Calu3 (cell line): ENCODE measurements at regions not wholly inside any gene's neighbourhood (a gene's known extent, or its start where the extent isn't known, plus 50 kb on each side); places are given as distances from the start of the nearest gene placed in this dataset.

Experiments
- BruUV-seq: library from RNA; stranded (reverse); fragments of 400-500 nt; replicated peaks from 2 replicates; lab custom pipeline; 2021; lab: Mats Ljungman, UMichigan
- CTCF ChIA-PET: fragments of 300-600 bp; sonication (Branson Sonifier 250); formaldehyde crosslinking; loops from one replicate; lab custom pipeline; 2022; ENCODE audit warnings: antibody characterized with exemption; lab: Charles Lee
- DNase-seq: peaks from one replicate; pipeline ENCODE4 v3.0.0; 2022
- H3K27ac Mint-ChIP-seq: one replicate; pipeline ENCODE4 v1.8.0; 2022; ENCODE audit warnings: mixed read lengths; ENCODE audit not compliant: unreplicated experiment
- H3K27me3 Mint-ChIP-seq: one replicate; pipeline ENCODE4 v1.8.0; 2022; ENCODE audit warnings: mixed read lengths; ENCODE audit not compliant: unreplicated experiment
- H3K36me3 Mint-ChIP-seq: one replicate; pipeline ENCODE4 v1.8.0; 2022; ENCODE audit warnings: mild to moderate bottlenecking, moderate library complexity, mixed read lengths; ENCODE audit not compliant: insufficient read depth, unreplicated experiment
- H3K4me1 Mint-ChIP-seq: one replicate; pipeline ENCODE4 v1.8.0; 2022; ENCODE audit warnings: mild to moderate bottlenecking, low read depth, mixed read lengths; ENCODE audit not compliant: unreplicated experiment
- H3K4me3 Mint-ChIP-seq: one replicate; pipeline ENCODE4 v1.8.0; 2022; ENCODE audit warnings: mild to moderate bottlenecking, low read depth, moderate library complexity, mixed read lengths; ENCODE audit not compliant: unreplicated experiment
- H3K9me3 Mint-ChIP-seq: one replicate; pipeline ENCODE4 v1.8.0; 2022; ENCODE audit warnings: low read depth, mixed read lengths; ENCODE audit not compliant: unreplicated experiment
- intact Hi-C: fragments of 100-400 bp; cut with micrococcal nuclease; formaldehyde crosslinking; loops from one replicate; pipeline ENCODE4 v1.10.0; 2022; ENCODE audit not compliant: unreplicated experiment
- TF ChIP-seq, protein P1 (sequence below): fragments of 200-600 bp; IDR thresholded peaks from one replicate; pipeline ENCODE4 v1.8.0; 2022; ENCODE audit warnings: antibody characterized with exemption; ENCODE audit not compliant: unreplicated experiment

DNA sequence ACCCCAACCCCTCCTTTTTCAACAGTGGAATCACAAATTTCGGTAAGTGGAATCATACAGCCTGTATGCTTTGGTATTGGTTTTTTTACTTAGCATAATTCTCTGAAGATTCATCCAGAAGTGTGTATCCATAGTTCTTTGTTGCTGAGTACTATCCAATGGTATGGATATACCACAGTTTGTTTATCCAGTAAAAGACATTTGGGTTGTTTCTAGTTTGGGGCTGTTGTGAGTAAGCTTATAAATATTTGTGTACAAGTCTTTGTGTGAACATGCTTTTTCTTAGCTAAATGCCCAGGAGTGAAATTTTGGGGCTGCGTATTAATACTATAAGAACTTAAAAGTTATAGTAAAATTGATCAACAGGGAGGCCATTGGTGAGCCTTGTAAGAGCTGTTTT lies 57.5 kb upstream of the GC start:
- Mint-ChIP-seq H3K4me3 (no peak overlapping the region), H3K27me3 (no peaks in the 10 kb centered on the region), H3K4me1 (no peaks in the 10 kb centered on the region), H3K9me3 (peaks cover 5% of the 10 kb centered on the region), H3K36me3 (no peaks in the 10 kb centered on the region), H3K27ac (no peak overlapping the region)
- intact Hi-C loops = no loop called here
- TF ChIP-seq, protein P1, sequence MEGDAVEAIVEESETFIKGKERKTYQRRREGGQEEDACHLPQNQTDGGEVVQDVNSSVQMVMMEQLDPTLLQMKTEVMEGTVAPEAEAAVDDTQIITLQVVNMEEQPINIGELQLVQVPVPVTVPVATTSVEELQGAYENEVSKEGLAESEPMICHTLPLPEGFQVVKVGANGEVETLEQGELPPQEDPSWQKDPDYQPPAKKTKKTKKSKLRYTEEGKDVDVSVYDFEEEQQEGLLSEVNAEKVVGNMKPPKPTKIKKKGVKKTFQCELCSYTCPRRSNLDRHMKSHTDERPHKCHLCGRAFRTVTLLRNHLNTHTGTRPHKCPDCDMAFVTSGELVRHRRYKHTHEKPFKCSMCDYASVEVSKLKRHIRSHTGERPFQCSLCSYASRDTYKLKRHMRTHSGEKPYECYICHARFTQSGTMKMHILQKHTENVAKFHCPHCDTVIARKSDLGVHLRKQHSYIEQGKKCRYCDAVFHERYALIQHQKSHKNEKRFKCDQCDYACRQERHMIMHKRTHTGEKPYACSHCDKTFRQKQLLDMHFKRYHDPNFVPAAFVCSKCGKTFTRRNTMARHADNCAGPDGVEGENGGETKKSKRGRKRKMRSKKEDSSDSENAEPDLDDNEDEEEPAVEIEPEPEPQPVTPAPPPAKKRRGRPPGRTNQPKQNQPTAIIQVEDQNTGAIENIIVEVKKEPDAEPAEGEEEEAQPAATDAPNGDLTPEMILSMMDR = no peak
- DNase-seq = no peak
- BruUV-seq = no TSS peak
- CTCF ChIA-PET = no interaction called here

DNA sequence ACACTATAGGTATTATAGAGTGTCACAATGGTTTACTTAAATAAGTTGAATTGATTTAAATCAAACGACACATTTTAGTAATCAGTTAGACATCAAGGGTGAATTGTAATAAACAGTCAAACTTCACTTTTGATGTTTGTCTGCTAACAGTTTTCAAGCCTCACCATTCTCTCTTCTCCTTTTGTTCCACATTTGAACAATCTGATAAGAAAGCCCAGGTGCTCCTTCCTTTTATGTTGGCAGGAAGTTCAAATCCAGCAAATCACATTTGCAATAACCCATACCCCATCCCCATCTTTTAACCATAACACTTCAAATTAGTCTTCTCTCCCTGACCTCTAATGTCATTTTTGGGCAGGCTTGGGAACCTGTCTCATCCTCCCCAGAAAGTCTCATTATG lies 63.4 kb upstream of the GC start:
- BruUV-seq = no TSS peak
- H3K27me3 Mint-ChIP-seq = no peaks in the 10 kb centered on the region
- H3K36me3 Mint-ChIP-seq = no peaks in the 10 kb centered on the region
- intact Hi-C loops = no loop called here
- no peak overlapping the region for H3K27ac Mint-ChIP-seq
- CTCF ChIA-PET = no interaction called here
- TF ChIP-seq, protein P1 = no peak
- no peak overlapping the region for H3K4me3 Mint-ChIP-seq
- H3K4me1 Mint-ChIP-seq = no peaks in the 10 kb centered on the region
- H3K9me3 Mint-ChIP-seq = peaks cover 3% of the 10 kb centered on the region
- no peak for DNase-seq

DNA sequence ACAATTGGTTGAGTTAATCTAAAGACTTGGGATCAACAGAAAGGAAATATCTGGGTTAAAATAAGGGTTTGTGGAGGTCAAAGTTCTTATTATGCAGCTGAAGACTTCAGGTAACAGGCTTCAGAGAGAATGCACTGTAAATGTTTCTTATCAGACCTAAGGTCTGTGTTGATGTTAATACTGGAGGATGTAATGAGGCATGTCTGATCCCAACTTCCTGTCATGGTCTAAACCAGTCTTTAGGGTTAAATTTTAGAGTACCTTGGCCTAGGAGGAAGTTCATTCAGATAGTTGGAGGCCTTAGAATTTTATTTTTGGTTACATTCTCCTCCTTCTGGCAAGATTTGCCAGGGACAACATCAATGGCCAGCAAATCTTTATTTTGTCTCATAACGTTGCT lies 72.1 kb upstream of the GC start:
- no peaks in the 10 kb centered on the region for H3K4me1 Mint-ChIP-seq
- no peak overlapping the region for H3K4me3 Mint-ChIP-seq
- H3K27ac Mint-ChIP-seq = no peak overlapping the region
- no peak for DNase-seq
- intact Hi-C loops = no loop called here
- TF ChIP-seq, protein P1 = no peak
- BruUV-seq = no TSS peak
- no peaks in the 10 kb centered on the region for H3K36me3 Mint-ChIP-seq
- CTCF ChIA-PET = no interaction called here
- no peaks in the 10 kb centered on the region for H3K27me3 Mint-ChIP-seq
- H3K9me3 Mint-ChIP-seq = no peaks in the 10 kb centered on the region

DNA sequence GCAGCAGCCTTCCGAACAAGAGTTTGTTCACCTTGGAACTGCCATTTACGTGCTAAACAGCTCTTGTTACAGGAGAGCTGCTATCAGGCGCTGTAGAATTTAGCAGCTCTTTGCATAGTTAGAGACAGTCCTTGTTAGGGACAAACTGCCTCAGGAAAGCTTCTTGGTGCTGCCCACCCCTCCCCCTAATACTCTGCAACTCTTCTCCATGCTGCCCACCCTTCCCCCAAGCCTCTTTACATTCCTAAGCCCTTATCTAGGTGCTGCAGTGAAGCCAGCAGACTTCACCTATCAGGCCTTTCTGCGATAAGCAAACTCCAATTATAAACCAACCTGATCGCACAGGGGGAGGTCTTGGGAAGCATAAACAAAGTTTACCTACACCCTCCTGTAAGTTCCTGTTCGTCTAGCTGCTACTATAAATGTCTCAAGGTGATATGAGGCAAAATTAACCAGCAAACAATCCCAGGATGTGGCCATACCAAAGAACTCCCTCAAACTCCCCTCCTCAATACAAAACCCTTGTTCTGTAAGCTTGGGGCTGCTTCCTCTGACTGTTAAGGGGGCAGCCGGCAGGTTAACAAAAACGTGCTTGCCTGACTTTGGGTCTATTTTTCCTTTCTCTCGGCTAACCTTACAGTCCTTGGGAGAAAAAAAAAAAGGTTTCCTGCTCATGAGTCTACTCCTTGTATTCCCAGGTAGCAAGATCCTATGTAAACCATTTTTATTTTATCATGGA lies 74.0 kb upstream of the GC start:
- no peaks in the 10 kb centered on the region for H3K36me3 Mint-ChIP-seq
- H3K27me3 Mint-ChIP-seq = no peaks in the 10 kb centered on the region
- no TSS peak for BruUV-seq
- TF ChIP-seq, protein P1 = no peak
- H3K4me3 Mint-ChIP-seq = no peak overlapping the region
- H3K9me3 Mint-ChIP-seq = no peaks in the 10 kb centered on the region
- intact Hi-C loops = no loop called here
- H3K4me1 Mint-ChIP-seq = no peaks in the 10 kb centered on the region
- no peak overlapping the region for H3K27ac Mint-ChIP-seq
- DNase-seq = no peak
- CTCF ChIA-PET = no interaction called here
